ENCODE measurements at regions not wholly inside any gene's neighbourhood (a gene's known extent, or its start where the extent isn't known, plus 50 kb on each side); places are given as distances from the start of the nearest gene placed in this dataset.

GRCh38 chr4:53671757-53672156 lies 80.5 kb upstream of the LNX1 start:
- intact Hi-C loops (cut with DNase I; ENCODE audit: low total_unique reads): no loop called here

GRCh38 chr4:53659737-53660136 lies 68.5 kb upstream of the LNX1 start:
- TF ChIP-seq CTCF (IDR thresholded peaks at IDR 0.05): no peak
- TF ChIP-seq POLR2A (IDR thresholded peaks at IDR 0.05): no peak
- TF ChIP-seq POLR2AphosphoS5 (IDR thresholded peaks at IDR 0.05): no peak
- Histone ChIP-seq H3K4me3 (no peak overlapping the region), H3K36me3 (no peaks in the 10 kb centered on the region), H3K4me1 (no peaks in the 10 kb centered on the region), H3K9me3 (no peaks in the 10 kb centered on the region), H3K27ac (no peak overlapping the region), H3K27me3 (no peaks in the 10 kb centered on the region)
- no peak for DNase-seq (ENCODE audit: low spot score in 2 of 2)
- intact Hi-C loops (cut with DNase I; ENCODE audit: low total_unique reads): no loop called here

More at GRCh38 chr4:53671757-53672156, 80.5 kb upstream of the LNX1 start:
- Histone ChIP-seq H3K36me3 (no peaks in the 10 kb centered on the region), H3K27ac (no peak overlapping the region), H3K4me1 (no peaks in the 10 kb centered on the region), H3K4me3 (no peak overlapping the region), H3K9me3 (no peaks in the 10 kb centered on the region), H3K27me3 (no peaks in the 10 kb centered on the region)
- DNase-seq (ENCODE audit: low spot score in 2 of 2): no peak
- TF ChIP-seq CTCF (IDR thresholded peaks at IDR 0.05): no peak
- no peak for TF ChIP-seq POLR2AphosphoS5 (IDR thresholded peaks at IDR 0.05)
- no peak for TF ChIP-seq POLR2A (IDR thresholded peaks at IDR 0.05)

- H3K27ac ChIP-seq: peak overlapping the region in 1 of 2 donors; percentile 6
- no peak for TF ChIP-seq POLR2AphosphoS5 (IDR thresholded peaks at IDR 0.05)
- no peak for DNase-seq (ENCODE audit: low spot score in 2 of 2)
- H3K27me3 ChIP-seq: no peaks in the 10 kb centered on the region
- no peaks in the 10 kb centered on the region for H3K4me1 ChIP-seq
- intact Hi-C loops (cut with DNase I; ENCODE audit: low total_unique reads): no loop called here
- no peak overlapping the region for H3K4me3 ChIP-seq
- no peaks in the 10 kb centered on the region for H3K36me3 ChIP-seq
- no peaks in the 10 kb centered on the region for H3K9me3 ChIP-seq
Measured at GRCh38 chr4:53659112-53659511, 67.8 kb upstream of the LNX1 start.

- intact Hi-C loops (cut with DNase I; ENCODE audit: low total_unique reads): no loop called here
- H3K4me1 ChIP-seq: no peaks in the 10 kb centered on the region
Measured at GRCh38 chr4:53658029-53658428, 66.7 kb upstream of the LNX1 start.

GRCh38 chr4:53656421-53656981 lies 65.2 kb upstream of the LNX1 start:
- Histone ChIP-seq H3K36me3 (no peaks in the 10 kb centered on the region), H3K27ac (peak overlapping the region; percentile 79 to 82), H3K4me3 (no peak overlapping the region), H3K27me3 (no peaks in the 10 kb centered on the region), H3K4me1 (no peaks in the 10 kb centered on the region), H3K9me3 (no peaks in the 10 kb centered on the region)
- DNase-seq (ENCODE audit: low spot score in 2 of 2): no peak
- intact Hi-C loops (cut with DNase I; ENCODE audit: low total_unique reads): no loop called here
- TF ChIP-seq CTCF (IDR thresholded peaks at IDR 0.05): peak in 2 of 3 donors; percentile 32 to 38
- TF ChIP-seq POLR2AphosphoS5 (IDR thresholded peaks at IDR 0.05): no peak

More at GRCh38 chr4:53658029-53658428, 66.7 kb upstream of the LNX1 start:
- Histone ChIP-seq H3K36me3 (no peaks in the 10 kb centered on the region), H3K4me3 (no peak overlapping the region), H3K27me3 (no peaks in the 10 kb centered on the region), H3K9me3 (no peaks in the 10 kb centered on the region), H3K27ac (no peak overlapping the region)
- no peak for DNase-seq (ENCODE audit: low spot score in 2 of 2)
- TF ChIP-seq POLR2A (IDR thresholded peaks at IDR 0.05) (no peak), POLR2AphosphoS5 (IDR thresholded peaks at IDR 0.05) (no peak), CTCF (IDR thresholded peaks at IDR 0.05) (no peak)
